Upper lobe of left lung (tissue), 6 donors: ENCODE measurements at regions not wholly inside any gene's neighbourhood (a gene's known extent, or its start where the extent isn't known, plus 50 kb on each side); places are given as distances from the start of the nearest gene placed in this dataset.
A peak's percentile ranks its signal among the peaks of the same experiment; 100 is the strongest.

Source experiments
- ATAC-seq, 2 donors: fragments of 200-7000 bp; cut with Tn5 transposase; one replicate each; pipeline ENCODE4 v1.9.1; 2022; ENCODE audit warnings: mild to moderate bottlenecking in 2 of 2, moderate library complexity in 2 of 2; ENCODE audit not compliant: low FRiP score in 2 of 2
- DNase-seq, 2 donors: peaks; one replicate each; pipeline ENCODE4 v3.0.0-alpha.2; 2019 to 2020
- H3K27ac ChIP-seq, 4 donors: fragments of 200-600 bp; sonication (generic); one replicate each; pipeline ENCODE4 v1.5.1; 2016 to 2019
- H3K27me3 ChIP-seq, 4 donors: fragments of 200-600 bp; sonication (generic); one replicate each; pipeline ENCODE4 v1.5.1; 2017 to 2019
- H3K36me3 ChIP-seq, 4 donors: fragments of 200-600 bp; sonication (generic); one replicate each; pipeline ENCODE4 v1.5.1; 2016 to 2019
- H3K4me1 ChIP-seq, 4 donors: fragments of 200-600 bp; sonication (generic); one replicate each; pipeline ENCODE4 v1.5.1; 2018 to 2019
- H3K4me3 ChIP-seq, 4 donors: fragments of 200-600 bp; sonication (generic); one replicate each; pipeline ENCODE4 v1.5.1; 2017 to 2019; ENCODE audit warnings: mild to moderate bottlenecking in 2 of 4, moderate library complexity in 1 of 4
- H3K9me3 ChIP-seq, 4 donors: fragments of 200-600 bp; sonication (generic); one replicate each; pipeline ENCODE4 v1.5.1; 2018 to 2019
- EP300 ChIP-seq, 4 donors: sonication (generic); formaldehyde crosslinking; IDR thresholded peaks; one replicate each; pipeline ENCODE4 v1.5.1; 2017; ENCODE audit warnings: antibody characterized with exemption in 4 of 4, control low read depth in 2 of 4
- POLR2A ChIP-seq, 4 donors: fragments of 450-650 bp; IDR thresholded peaks; one replicate each; pipeline ENCODE4 v1.5.1; 2016 to 2017; ENCODE audit warnings: antibody characterized with exemption in 4 of 4, mild to moderate bottlenecking in 2 of 4
- POLR2AphosphoS5 ChIP-seq, 2 donors: sonication (generic); formaldehyde crosslinking; IDR thresholded peaks; one replicate each; pipeline ENCODE4 v1.5.1; 2017; ENCODE audit warnings: antibody characterized with exemption in 2 of 2
- WGBS, 2 donors: methylation state at CpG; one replicate each; pipeline ENCODE4 v1.1.5; 2017 to 2018; 5-methylcytosine and 5-hydroxymethylcytosine counted together
- TF ChIP-seq, protein P1 (sequence below), 6 experiments: fragments of 450-650 bp in 4 of 6; fragments of 200-600 bp in 2 of 6; sonication (generic) in 2 of 6; IDR thresholded peaks; one replicate each; pipeline ENCODE4 v1.5.1; 2016 to 2019; ENCODE audit warnings: antibody characterized with exemption in 6 of 6
- donor health status: DM: no; HTN: no; CAD: no; lungs with moderate emphysema.
- donor health status: DM: no; HTN: yes; CAD: no; lungs with severe emphysema.

DNA sequence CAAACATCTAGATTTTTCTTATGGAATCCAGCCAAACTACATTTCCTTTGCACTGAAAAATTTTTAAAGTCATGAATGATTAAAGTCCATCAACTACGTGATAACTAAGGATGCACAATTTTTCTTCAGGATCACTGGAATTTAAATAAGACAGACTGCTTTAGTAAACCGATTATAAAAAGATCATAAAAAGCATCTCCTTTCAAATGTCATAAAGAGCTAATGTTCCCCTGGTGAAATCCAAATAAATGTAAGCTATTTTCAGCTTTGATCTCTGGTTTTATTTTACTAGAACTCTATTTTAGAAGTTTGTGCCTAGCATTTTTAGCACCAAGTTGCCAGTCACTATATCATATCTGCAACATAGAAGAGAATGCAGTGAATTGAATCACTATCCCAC is 460.8 kb downstream of the RFC3 start:
- Histone ChIP-seq H3K27me3 (no peaks in the 10 kb centered on the region), H3K9me3 (no peaks in the 10 kb centered on the region), H3K27ac (no peak overlapping the region), H3K4me1 (no peaks in the 10 kb centered on the region), H3K4me3 (no peak overlapping the region), H3K36me3 (no peaks in the 10 kb centered on the region)
- 61 to 68% methylated on average over 2 of the region's 2 CpGs for WGBS, 2 donors
- no peak for ATAC-seq
- TF ChIP-seq, protein P1, sequence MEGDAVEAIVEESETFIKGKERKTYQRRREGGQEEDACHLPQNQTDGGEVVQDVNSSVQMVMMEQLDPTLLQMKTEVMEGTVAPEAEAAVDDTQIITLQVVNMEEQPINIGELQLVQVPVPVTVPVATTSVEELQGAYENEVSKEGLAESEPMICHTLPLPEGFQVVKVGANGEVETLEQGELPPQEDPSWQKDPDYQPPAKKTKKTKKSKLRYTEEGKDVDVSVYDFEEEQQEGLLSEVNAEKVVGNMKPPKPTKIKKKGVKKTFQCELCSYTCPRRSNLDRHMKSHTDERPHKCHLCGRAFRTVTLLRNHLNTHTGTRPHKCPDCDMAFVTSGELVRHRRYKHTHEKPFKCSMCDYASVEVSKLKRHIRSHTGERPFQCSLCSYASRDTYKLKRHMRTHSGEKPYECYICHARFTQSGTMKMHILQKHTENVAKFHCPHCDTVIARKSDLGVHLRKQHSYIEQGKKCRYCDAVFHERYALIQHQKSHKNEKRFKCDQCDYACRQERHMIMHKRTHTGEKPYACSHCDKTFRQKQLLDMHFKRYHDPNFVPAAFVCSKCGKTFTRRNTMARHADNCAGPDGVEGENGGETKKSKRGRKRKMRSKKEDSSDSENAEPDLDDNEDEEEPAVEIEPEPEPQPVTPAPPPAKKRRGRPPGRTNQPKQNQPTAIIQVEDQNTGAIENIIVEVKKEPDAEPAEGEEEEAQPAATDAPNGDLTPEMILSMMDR (IDR thresholded peaks at IDR 0.05) = no peak
- TF ChIP-seq EP300 (IDR thresholded peaks at IDR 0.05) (no peak), POLR2A (IDR thresholded peaks at IDR 0.05) (no peak)
- no peak for DNase-seq

DNA sequence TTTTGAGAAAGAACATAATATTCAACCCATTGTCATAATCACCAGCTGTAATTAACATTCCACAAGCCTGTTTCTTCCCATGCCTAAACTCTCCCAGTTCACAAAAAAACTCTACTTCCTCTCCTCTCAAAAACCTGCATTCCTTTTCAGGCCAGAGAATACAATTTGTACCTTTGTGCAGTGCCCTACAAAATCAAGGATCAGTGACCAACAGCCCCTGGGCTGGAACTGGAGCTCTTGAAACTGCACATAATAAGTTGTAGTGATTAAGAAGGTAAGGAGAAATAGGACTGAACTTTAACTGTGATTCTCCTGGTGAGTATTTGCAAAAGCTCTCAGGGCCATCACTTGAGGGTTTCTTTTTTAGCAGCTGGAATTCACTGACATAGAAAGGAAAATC is 472.7 kb downstream of the RFC3 start:
- TF ChIP-seq POLR2AphosphoS5 (IDR thresholded peaks at IDR 0.05) (no peak), POLR2A (IDR thresholded peaks at IDR 0.05) (no peak), EP300 (IDR thresholded peaks at IDR 0.05) (no peak)
- TF ChIP-seq, protein P1 (IDR thresholded peaks at IDR 0.05) = no peak

DNA sequence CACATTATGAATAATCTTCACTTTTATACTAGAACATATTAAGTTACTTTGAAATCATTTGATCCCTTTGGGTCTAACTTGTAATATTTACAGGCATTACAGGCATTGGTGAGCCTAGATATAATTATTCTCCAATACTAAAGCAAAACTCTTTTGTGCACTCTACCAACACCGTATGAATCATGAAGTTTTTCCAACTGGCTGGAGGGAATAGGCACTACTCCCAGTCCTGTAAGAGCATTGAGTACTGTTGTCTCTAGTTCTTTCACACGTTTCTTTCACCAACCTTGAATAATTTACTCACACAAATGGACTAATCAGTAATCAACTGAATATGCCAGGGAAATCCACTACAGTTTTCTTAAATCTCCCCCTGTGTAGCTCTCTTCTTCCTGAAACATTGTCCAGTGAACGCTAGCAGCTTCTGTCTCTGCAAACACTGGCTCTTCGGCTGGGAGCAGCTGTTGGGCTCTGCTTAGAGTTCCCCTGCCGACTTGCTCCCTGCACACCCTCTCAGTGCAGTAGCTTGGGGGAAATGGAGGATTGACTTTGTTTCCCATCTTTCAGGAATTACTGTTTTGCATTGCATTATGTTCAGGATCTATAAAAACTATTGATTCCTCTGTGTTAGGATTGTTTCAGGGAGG is 476.7 kb downstream of the RFC3 start:
- no peaks in the 10 kb centered on the region for H3K36me3 ChIP-seq
- no peak for ATAC-seq
- WGBS, 2 donors = 46 to 47% methylated on average over 5 of the region's 5 CpGs
- no peak overlapping the region for H3K27ac ChIP-seq
- H3K4me1 ChIP-seq = no peaks in the 10 kb centered on the region
- DNase-seq = no peak
- no peak for TF ChIP-seq POLR2A (IDR thresholded peaks at IDR 0.05)
- TF ChIP-seq, protein P1 (IDR thresholded peaks at IDR 0.05) = no peak
- no peak for TF ChIP-seq EP300 (IDR thresholded peaks at IDR 0.05)
- TF ChIP-seq POLR2AphosphoS5 (IDR thresholded peaks at IDR 0.05) = no peak
- no peak overlapping the region for H3K4me3 ChIP-seq
- no peaks in the 10 kb centered on the region for H3K27me3 ChIP-seq
- H3K9me3 ChIP-seq = no peaks in the 10 kb centered on the region

More for the DNA sequence above, 472.7 kb downstream of the RFC3 start:
- no peaks in the 10 kb centered on the region for H3K27me3 ChIP-seq
- H3K4me3 ChIP-seq = no peak overlapping the region
- no peak overlapping the region for H3K27ac ChIP-seq
- H3K4me1 ChIP-seq = no peaks in the 10 kb centered on the region
- ATAC-seq (no peak), DNase-seq (no peak)
- no peaks in the 10 kb centered on the region for H3K36me3 ChIP-seq
- no peaks in the 10 kb centered on the region for H3K9me3 ChIP-seq

DNA sequence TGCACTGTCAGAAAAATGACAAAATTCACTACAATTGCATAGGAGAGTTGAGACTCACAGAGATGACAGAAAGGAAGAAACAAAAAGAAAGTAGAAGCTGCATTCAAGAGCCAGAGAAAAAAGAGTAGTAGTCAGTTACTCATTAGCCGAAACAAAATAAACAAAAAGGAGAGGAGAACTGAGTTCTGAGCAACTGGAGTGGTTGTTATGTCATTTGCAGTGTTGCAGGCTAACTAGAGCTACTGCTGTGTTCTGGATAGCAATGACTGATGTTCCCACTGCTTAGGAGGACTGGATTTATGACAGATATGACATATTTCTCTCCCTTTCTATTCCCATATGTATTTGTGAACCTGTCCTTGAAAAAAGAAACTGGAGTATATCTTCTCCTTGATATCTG is 482.6 kb downstream of the RFC3 start:
- no peak for TF ChIP-seq EP300 (IDR thresholded peaks at IDR 0.05)
- 11 to 23% methylated on average over 1 of the region's 1 CpG for WGBS, 2 donors
- Histone ChIP-seq H3K4me3 (no peak overlapping the region), H3K9me3 (no peaks in the 10 kb centered on the region), H3K27ac (no peak overlapping the region), H3K27me3 (no peaks in the 10 kb centered on the region), H3K36me3 (no peaks in the 10 kb centered on the region), H3K4me1 (no peaks in the 10 kb centered on the region)
- DNase-seq (no peak), ATAC-seq (peak in 1 of 2 donors; percentile 16)

DNA sequence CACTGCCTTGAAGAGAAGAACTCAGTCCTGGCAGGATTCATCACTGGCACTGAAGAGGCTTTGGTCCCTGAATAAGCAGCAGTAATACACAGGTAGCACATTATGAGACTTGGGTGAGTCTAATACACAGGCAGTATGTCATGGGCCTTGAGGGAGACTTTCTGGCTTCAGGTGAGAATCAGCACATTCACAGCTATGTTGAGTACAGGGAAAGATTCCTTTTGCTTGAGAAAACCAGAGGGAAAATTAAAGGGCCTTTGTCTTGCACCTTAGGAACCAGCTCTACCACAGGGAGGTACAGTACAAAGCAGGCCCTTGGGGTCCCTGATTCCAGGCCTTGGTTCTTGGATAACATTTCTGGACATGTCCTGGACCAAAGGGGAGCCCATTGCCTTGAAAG is 484.6 kb downstream of the RFC3 start:
- DNase-seq (no peak), ATAC-seq (no peak)
- Histone ChIP-seq H3K27me3 (no peaks in the 10 kb centered on the region), H3K27ac (no peak overlapping the region), H3K9me3 (no peaks in the 10 kb centered on the region), H3K4me3 (no peak overlapping the region), H3K4me1 (no peaks in the 10 kb centered on the region), H3K36me3 (no peaks in the 10 kb centered on the region)
- no peak for TF ChIP-seq POLR2AphosphoS5 (IDR thresholded peaks at IDR 0.05)
- TF ChIP-seq, protein P1 (IDR thresholded peaks at IDR 0.05) = no peak
- no peak for TF ChIP-seq POLR2A (IDR thresholded peaks at IDR 0.05)
- TF ChIP-seq EP300 (IDR thresholded peaks at IDR 0.05) = no peak
